ENCODE measurements at regions not wholly inside any gene's neighbourhood (a gene's known extent, or its start where the extent isn't known, plus 50 kb on each side); places are given as distances from the start of the nearest gene placed in this dataset.
A peak's percentile ranks its signal among the peaks of the same experiment; 100 is the strongest.

- no peak overlapping the region for H3K4me3 ChIP-seq (ENCODE audit: control insufficient read depth, low read depth, low read length)
- DNase-seq (ENCODE audit: low read depth) = peak; percentile 60
- TF ChIP-seq CTCF (conservative IDR thresholded peaks at IDR 0.05; ENCODE audit: control insufficient read depth, insufficient read depth, low read depth, low read length) = peak; percentile 41
These were observed 141.1 kb downstream of the TLR5 start for GRCh38 chr1:223001653-223002634.

- H3K4me3 ChIP-seq (ENCODE audit: control insufficient read depth, low read depth, low read length) = no peak overlapping the region
- TF ChIP-seq CTCF (conservative IDR thresholded peaks at IDR 0.05; ENCODE audit: control insufficient read depth, insufficient read depth, low read depth, low read length) = no peak
- DNase-seq (ENCODE audit: low read depth) = no peak
These were observed 139.5 kb downstream of the TLR5 start for GRCh38 chr1:223003549-223003948.

- H3K4me3 ChIP-seq (ENCODE audit: control insufficient read depth, low read depth, low read length) = no peak overlapping the region
- DNase-seq (ENCODE audit: low read depth) = no peak
- no peak for TF ChIP-seq CTCF (conservative IDR thresholded peaks at IDR 0.05; ENCODE audit: control insufficient read depth, insufficient read depth, low read depth, low read length)
These were observed 136.7 kb downstream of the TLR5 start for GRCh38 chr1:223006371-223006770.

- peak; percentile 33 for DNase-seq (ENCODE audit: low read depth)
- no peak for TF ChIP-seq CTCF (conservative IDR thresholded peaks at IDR 0.05; ENCODE audit: control insufficient read depth, insufficient read depth, low read depth, low read length)
- H3K4me3 ChIP-seq (ENCODE audit: control insufficient read depth, low read depth, low read length) = no peak overlapping the region
These were observed 136.0 kb downstream of the TLR5 start for GRCh38 chr1:223006917-223007648.

- H3K4me3 ChIP-seq (ENCODE audit: control insufficient read depth, low read depth, low read length) = no peak overlapping the region
- no peak for DNase-seq (ENCODE audit: low read depth)
- TF ChIP-seq CTCF (conservative IDR thresholded peaks at IDR 0.05; ENCODE audit: control insufficient read depth, insufficient read depth, low read depth, low read length) = no peak
These were observed 135.1 kb downstream of the TLR5 start for GRCh38 chr1:223007935-223008334.

GRCh38 chr1:223008808-223009207 is 134.2 kb downstream of the TLR5 start:
- DNase-seq (ENCODE audit: low read depth) = no peak
- TF ChIP-seq CTCF (conservative IDR thresholded peaks at IDR 0.05; ENCODE audit: control insufficient read depth, insufficient read depth, low read depth, low read length) = no peak
- no peak overlapping the region for H3K4me3 ChIP-seq (ENCODE audit: control insufficient read depth, low read depth, low read length)

Data from fibroblast of mammary gland (primary cell).